Gastrocnemius medialis (tissue), 4 donors: ENCODE measurements at regions not wholly inside any gene's neighbourhood (a gene's known extent, or its start where the extent isn't known, plus 50 kb on each side); places are given as distances from the start of the nearest gene placed in this dataset.

Experiments
- ATAC-seq, 2 donors: fragments of 150-250 bp; one replicate each; pipeline ENCODE4 v1.9.1; 2016
- DNase-seq, 2 donors: peaks; one replicate each; pipeline ENCODE4 v3.0.0-alpha.2; 2019
- H3K27ac ChIP-seq, 4 donors: fragments of 200-600 bp; sonication (generic); 1 replicate in 1 of 4; 2 replicates in 3 of 4; pipeline ENCODE4 v1.5.1; 2016 to 2018; ENCODE audit warnings: mild to moderate bottlenecking in 2 of 4, moderate library complexity in 1 of 4
- H3K27me3 ChIP-seq, 3 donors: fragments of 200-600 bp; sonication (generic) in 2 of 3; 1 replicate in 1 of 3; 2 replicates in 2 of 3; pipeline versions ENCODE4 v1.5.1 to v1.6.0; 2016 to 2019; ENCODE audit warnings: mild to moderate bottlenecking in 1 of 3, moderate library complexity in 1 of 3
- H3K36me3 ChIP-seq, 2 donors: fragments of 200-600 bp; sonication (generic) in 1 of 2; one replicate each; pipeline ENCODE4 v1.5.1; 2017 to 2018
- H3K4me1 ChIP-seq, 2 donors: fragments of 200-600 bp; sonication (generic) in 1 of 2; one replicate each; pipeline ENCODE4 v1.5.1; 2016 to 2017; ENCODE audit warnings: mild to moderate bottlenecking in 2 of 2
- H3K4me3 ChIP-seq, 4 donors: fragments of 200-600 bp; sonication (generic) in 3 of 4; 1 replicate in 1 of 4; 2 replicates in 3 of 4; pipeline ENCODE4 v1.5.1; 2016 to 2019; ENCODE audit warnings: mild to moderate bottlenecking in 2 of 4
- H3K9me3 ChIP-seq, 3 donors: fragments of 200-600 bp; sonication (generic) in 2 of 3; 1 replicate in 1 of 3; 2 replicates in 2 of 3; pipeline ENCODE4 v1.5.1; 2016 to 2019
- POLR2A ChIP-seq, 2 donors: fragments of 450-650 bp; IDR thresholded peaks; one replicate each; pipeline ENCODE4 v1.6.1; 2017; ENCODE audit warnings: antibody characterized with exemption in 2 of 2, mild to moderate bottlenecking in 2 of 2, moderate library complexity in 2 of 2
- in situ Hi-C, 4 donors: fragments of 200-750 bp; cut with MboI; loops; one replicate each; pipeline versions ENCODE4 v1.15.0 to v1.8.0; 2017; ENCODE audit warnings: low sequenced_read_pairs in 4 of 4
- intact Hi-C: fragments of 100-400 bp; cut with DNase I; formaldehyde crosslinking; loops from one replicate; pipeline ENCODE4 v1.15.1; 2023; ENCODE audit warnings: low total_unique reads
- TF ChIP-seq, protein P1 (sequence below), 5 experiments: fragments of 450-650 bp in 3 of 5; fragments of 200-600 bp in 2 of 5; sonication (generic) in 2 of 5; IDR thresholded peaks in 4 of 5; conservative IDR thresholded peaks in 1 of 5; 1 replicate in 4 of 5; 2 replicates in 1 of 5; pipeline ENCODE4 v1.5.1; 2016 to 2019; ENCODE audit warnings: antibody characterized with exemption in 5 of 5, mild to moderate bottlenecking in 3 of 5, moderate library complexity in 3 of 5

DNA sequence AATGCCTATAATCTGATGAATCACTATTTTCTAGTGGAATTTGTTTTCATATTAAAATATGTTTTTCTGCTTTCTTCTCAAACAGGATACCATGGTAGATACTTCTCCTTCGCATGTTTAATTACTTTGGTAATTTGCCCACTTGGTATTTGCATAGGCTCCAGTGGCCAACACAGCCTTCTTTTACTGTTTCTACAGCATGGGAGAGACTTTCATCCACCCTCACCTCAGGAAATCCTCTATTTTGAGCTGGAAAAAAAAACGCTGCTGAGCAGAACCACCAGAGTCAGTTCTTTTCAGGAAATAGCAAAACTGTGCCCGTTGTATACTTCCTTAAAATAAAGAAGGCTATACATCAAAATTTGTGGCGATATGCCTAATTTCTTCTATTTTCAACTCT, 213.3 kb downstream of the MDFIC start:
- ATAC-seq, result no peak
- no peak for TF ChIP-seq POLR2A (IDR thresholded peaks at IDR 0.05)
- TF ChIP-seq, protein P1, sequence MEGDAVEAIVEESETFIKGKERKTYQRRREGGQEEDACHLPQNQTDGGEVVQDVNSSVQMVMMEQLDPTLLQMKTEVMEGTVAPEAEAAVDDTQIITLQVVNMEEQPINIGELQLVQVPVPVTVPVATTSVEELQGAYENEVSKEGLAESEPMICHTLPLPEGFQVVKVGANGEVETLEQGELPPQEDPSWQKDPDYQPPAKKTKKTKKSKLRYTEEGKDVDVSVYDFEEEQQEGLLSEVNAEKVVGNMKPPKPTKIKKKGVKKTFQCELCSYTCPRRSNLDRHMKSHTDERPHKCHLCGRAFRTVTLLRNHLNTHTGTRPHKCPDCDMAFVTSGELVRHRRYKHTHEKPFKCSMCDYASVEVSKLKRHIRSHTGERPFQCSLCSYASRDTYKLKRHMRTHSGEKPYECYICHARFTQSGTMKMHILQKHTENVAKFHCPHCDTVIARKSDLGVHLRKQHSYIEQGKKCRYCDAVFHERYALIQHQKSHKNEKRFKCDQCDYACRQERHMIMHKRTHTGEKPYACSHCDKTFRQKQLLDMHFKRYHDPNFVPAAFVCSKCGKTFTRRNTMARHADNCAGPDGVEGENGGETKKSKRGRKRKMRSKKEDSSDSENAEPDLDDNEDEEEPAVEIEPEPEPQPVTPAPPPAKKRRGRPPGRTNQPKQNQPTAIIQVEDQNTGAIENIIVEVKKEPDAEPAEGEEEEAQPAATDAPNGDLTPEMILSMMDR (IDR thresholded peaks at IDR 0.05 in 4 of 5, conservative IDR thresholded peaks at IDR 0.05 in 1 of 5), result no peak
- no peaks in the 10 kb centered on the region for H3K27me3 ChIP-seq
- in situ Hi-C loops (no loop called here), intact Hi-C loops (no loop called here)
- DNase-seq, result no peak
- no peak overlapping the region for H3K27ac ChIP-seq
- H3K4me3 ChIP-seq, result no peak overlapping the region
- no peaks in the 10 kb centered on the region for H3K36me3 ChIP-seq
- no peaks in the 10 kb centered on the region for H3K4me1 ChIP-seq
- H3K9me3 ChIP-seq, result no peaks in the 10 kb centered on the region

DNA sequence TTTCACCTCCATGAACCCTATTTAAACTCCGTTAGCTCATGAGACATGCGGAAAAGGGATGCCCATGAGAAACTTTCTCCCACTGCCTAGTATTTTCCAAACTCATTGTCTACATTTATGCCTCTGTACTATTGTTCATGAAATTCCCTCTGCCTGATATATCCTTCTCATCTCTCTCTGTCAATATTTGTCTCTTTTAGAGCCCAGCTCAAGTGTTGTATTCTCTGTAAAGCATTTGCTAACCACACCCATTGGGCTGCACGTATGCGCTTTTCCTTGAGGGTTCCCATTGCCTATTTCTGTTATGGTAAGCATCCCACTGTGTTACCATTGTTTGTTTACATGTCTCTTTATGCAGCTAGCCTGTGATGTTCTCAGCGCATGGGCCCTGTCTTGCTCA, 211.4 kb downstream of the MDFIC start:
- Histone ChIP-seq H3K9me3 (no peaks in the 10 kb centered on the region), H3K4me1 (no peaks in the 10 kb centered on the region), H3K36me3 (no peaks in the 10 kb centered on the region), H3K4me3 (no peak overlapping the region), H3K27ac (no peak overlapping the region), H3K27me3 (no peaks in the 10 kb centered on the region)
- DNase-seq, result no peak
- no peak for ATAC-seq
- intact Hi-C loops (no loop called here), in situ Hi-C loops (no loop called here)
- TF ChIP-seq, protein P1 (IDR thresholded peaks at IDR 0.05 in 4 of 5, conservative IDR thresholded peaks at IDR 0.05 in 1 of 5), result no peak
- no peak for TF ChIP-seq POLR2A (IDR thresholded peaks at IDR 0.05)

DNA sequence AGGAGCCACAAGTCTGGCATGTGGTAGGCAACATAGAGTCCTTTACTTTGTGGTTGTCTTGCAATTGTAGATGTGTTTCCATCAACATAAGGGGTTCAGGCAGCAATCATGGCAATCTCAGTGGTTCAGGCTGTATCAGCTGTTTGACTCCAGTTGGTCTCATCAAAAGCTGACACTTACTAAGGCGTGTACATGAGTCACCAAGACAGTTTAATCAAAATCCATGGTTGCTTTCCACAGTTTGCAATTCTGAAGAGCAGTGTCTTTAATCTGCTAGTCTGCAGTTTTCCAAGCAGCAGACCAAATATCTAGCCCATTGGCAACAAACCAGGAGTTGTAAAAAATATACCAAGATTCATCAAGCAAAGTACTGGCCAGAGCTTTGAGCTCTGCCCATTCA, 210.2 kb downstream of the MDFIC start:
- ATAC-seq (no peak), DNase-seq (no peak)
- no peaks in the 10 kb centered on the region for H3K9me3 ChIP-seq
- no peaks in the 10 kb centered on the region for H3K36me3 ChIP-seq
- no peak overlapping the region for H3K4me3 ChIP-seq
- in situ Hi-C loops, result no loop called here
- no peaks in the 10 kb centered on the region for H3K4me1 ChIP-seq
- TF ChIP-seq, protein P1 (IDR thresholded peaks at IDR 0.05 in 4 of 5, conservative IDR thresholded peaks at IDR 0.05 in 1 of 5), result no peak
- TF ChIP-seq POLR2A (IDR thresholded peaks at IDR 0.05), result no peak
- intact Hi-C loops, result no loop called here
- H3K27me3 ChIP-seq, result no peaks in the 10 kb centered on the region
- no peak overlapping the region for H3K27ac ChIP-seq

DNA sequence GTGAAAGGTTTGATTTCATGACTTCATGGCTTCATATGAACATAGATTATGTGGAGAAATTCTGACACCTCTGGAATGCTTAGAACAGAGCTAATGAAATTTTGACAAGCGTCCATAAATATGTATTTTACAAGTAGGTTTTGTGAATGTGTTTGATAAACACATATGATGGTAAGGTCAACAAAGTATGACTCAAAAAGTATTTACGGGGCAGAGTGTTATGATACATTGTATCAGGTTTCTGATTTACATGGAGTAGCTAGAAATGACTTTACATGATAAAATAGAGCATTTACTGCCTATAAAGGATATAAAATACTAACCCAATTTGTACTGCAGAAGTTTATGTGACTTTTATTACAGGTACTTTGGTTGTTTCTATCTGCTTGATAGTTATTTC, 206.3 kb downstream of the MDFIC start:
- no peaks in the 10 kb centered on the region for H3K36me3 ChIP-seq
- no peak overlapping the region for H3K27ac ChIP-seq
- no peaks in the 10 kb centered on the region for H3K9me3 ChIP-seq
- in situ Hi-C loops (no loop called here), intact Hi-C loops (no loop called here)
- ATAC-seq, result no peak
- no peak for TF ChIP-seq POLR2A (IDR thresholded peaks at IDR 0.05)
- TF ChIP-seq, protein P1 (IDR thresholded peaks at IDR 0.05 in 4 of 5, conservative IDR thresholded peaks at IDR 0.05 in 1 of 5), result no peak
- no peaks in the 10 kb centered on the region for H3K4me1 ChIP-seq
- DNase-seq, result no peak
- no peak overlapping the region for H3K4me3 ChIP-seq
- no peaks in the 10 kb centered on the region for H3K27me3 ChIP-seq

DNA sequence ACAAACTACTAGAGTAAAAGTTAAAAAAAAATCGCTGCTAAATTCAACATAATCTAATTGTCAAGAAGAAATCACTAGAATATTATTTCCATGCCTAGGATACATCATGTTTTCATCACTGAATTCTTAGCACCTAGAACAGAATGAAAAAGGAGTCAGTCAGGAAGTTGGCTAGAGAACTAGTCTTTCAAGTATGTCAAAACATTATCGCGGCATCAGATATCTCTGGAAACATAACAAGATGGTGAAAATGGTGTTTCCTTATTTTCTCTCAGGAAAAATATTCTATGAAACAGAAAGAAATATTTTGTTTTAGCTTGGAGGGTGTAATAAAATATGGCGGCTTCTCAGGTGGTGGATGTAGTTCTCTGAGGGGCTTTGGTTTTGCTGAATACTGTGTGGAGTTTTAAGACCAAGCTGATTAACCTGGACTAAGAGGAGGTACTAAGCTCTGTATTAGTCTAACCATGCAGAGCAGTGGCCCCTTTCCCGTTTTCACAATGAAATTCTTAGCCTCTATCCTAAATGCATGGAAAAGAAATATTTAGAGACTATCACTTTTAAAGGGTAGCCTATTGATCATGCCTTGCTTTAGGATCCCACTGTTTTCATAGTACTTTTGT, 205.6 kb downstream of the MDFIC start:
- Histone ChIP-seq H3K27ac (no peak overlapping the region), H3K27me3 (no peaks in the 10 kb centered on the region), H3K4me1 (no peaks in the 10 kb centered on the region), H3K9me3 (no peaks in the 10 kb centered on the region), H3K4me3 (no peak overlapping the region), H3K36me3 (no peaks in the 10 kb centered on the region)
- intact Hi-C loops (no loop called here), in situ Hi-C loops (no loop called here)
- TF ChIP-seq, protein P1 (IDR thresholded peaks at IDR 0.05 in 4 of 5, conservative IDR thresholded peaks at IDR 0.05 in 1 of 5), result no peak
- no peak for TF ChIP-seq POLR2A (IDR thresholded peaks at IDR 0.05)
- ATAC-seq, result no peak
- DNase-seq, result no peak
